Calu3 (cell line): ENCODE measurements at regions not wholly inside any gene's neighbourhood (a gene's known extent, or its start where the extent isn't known, plus 50 kb on each side); places are given as distances from the start of the nearest gene placed in this dataset.

Source experiments
- BruUV-seq: library from RNA; stranded (reverse); fragments of 400-500 nt; replicated peaks from 2 replicates; lab custom pipeline; 2021; lab: Mats Ljungman, UMichigan
- CTCF ChIA-PET: fragments of 300-600 bp; sonication (Branson Sonifier 250); formaldehyde crosslinking; loops from one replicate; lab custom pipeline; 2022; ENCODE audit warnings: antibody characterized with exemption; lab: Charles Lee
- DNase-seq: peaks from one replicate; pipeline ENCODE4 v3.0.0; 2022
- H3K27ac Mint-ChIP-seq: one replicate; pipeline ENCODE4 v1.8.0; 2022; ENCODE audit warnings: mixed read lengths; ENCODE audit not compliant: unreplicated experiment
- H3K27me3 Mint-ChIP-seq: one replicate; pipeline ENCODE4 v1.8.0; 2022; ENCODE audit warnings: mixed read lengths; ENCODE audit not compliant: unreplicated experiment
- H3K36me3 Mint-ChIP-seq: one replicate; pipeline ENCODE4 v1.8.0; 2022; ENCODE audit warnings: mild to moderate bottlenecking, moderate library complexity, mixed read lengths; ENCODE audit not compliant: insufficient read depth, unreplicated experiment
- H3K4me1 Mint-ChIP-seq: one replicate; pipeline ENCODE4 v1.8.0; 2022; ENCODE audit warnings: mild to moderate bottlenecking, low read depth, mixed read lengths; ENCODE audit not compliant: unreplicated experiment
- H3K4me3 Mint-ChIP-seq: one replicate; pipeline ENCODE4 v1.8.0; 2022; ENCODE audit warnings: mild to moderate bottlenecking, low read depth, moderate library complexity, mixed read lengths; ENCODE audit not compliant: unreplicated experiment
- H3K9me3 Mint-ChIP-seq: one replicate; pipeline ENCODE4 v1.8.0; 2022; ENCODE audit warnings: low read depth, mixed read lengths; ENCODE audit not compliant: unreplicated experiment
- intact Hi-C: fragments of 100-400 bp; cut with micrococcal nuclease; formaldehyde crosslinking; loops from one replicate; pipeline ENCODE4 v1.10.0; 2022; ENCODE audit not compliant: unreplicated experiment
- TF ChIP-seq, protein P1 (sequence below): fragments of 200-600 bp; IDR thresholded peaks from one replicate; pipeline ENCODE4 v1.8.0; 2022; ENCODE audit warnings: antibody characterized with exemption; ENCODE audit not compliant: unreplicated experiment

DNA sequence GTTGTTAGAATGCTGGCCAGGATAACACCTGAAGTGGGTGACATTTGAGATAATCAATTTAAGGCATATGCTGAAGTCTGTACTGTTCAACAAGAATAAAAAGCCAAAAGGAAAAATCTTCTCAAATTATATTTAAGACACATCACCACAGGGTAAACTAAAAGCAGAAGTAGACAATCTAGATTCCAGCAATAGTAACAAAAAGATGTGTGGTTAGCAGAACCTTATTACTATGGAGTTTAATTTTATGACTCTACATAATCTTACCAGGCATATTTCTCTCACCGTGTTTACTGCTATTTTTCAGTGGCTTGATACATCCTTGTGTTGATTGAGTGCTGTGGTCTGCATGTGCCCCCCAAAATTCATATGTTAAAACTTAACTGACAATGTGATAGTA, 300.4 kb upstream of the ZP4 start:
- Mint-ChIP-seq H3K27me3 (no peaks in the 10 kb centered on the region), H3K27ac (no peak overlapping the region), H3K4me1 (no peaks in the 10 kb centered on the region), H3K4me3 (no peak overlapping the region), H3K36me3 (no peaks in the 10 kb centered on the region), H3K9me3 (no peaks in the 10 kb centered on the region)
- no TSS peak for BruUV-seq
- TF ChIP-seq, protein P1, sequence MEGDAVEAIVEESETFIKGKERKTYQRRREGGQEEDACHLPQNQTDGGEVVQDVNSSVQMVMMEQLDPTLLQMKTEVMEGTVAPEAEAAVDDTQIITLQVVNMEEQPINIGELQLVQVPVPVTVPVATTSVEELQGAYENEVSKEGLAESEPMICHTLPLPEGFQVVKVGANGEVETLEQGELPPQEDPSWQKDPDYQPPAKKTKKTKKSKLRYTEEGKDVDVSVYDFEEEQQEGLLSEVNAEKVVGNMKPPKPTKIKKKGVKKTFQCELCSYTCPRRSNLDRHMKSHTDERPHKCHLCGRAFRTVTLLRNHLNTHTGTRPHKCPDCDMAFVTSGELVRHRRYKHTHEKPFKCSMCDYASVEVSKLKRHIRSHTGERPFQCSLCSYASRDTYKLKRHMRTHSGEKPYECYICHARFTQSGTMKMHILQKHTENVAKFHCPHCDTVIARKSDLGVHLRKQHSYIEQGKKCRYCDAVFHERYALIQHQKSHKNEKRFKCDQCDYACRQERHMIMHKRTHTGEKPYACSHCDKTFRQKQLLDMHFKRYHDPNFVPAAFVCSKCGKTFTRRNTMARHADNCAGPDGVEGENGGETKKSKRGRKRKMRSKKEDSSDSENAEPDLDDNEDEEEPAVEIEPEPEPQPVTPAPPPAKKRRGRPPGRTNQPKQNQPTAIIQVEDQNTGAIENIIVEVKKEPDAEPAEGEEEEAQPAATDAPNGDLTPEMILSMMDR, result no peak
- CTCF ChIA-PET, result no interaction called here
- intact Hi-C loops, result no loop called here
- DNase-seq, result no peak

DNA sequence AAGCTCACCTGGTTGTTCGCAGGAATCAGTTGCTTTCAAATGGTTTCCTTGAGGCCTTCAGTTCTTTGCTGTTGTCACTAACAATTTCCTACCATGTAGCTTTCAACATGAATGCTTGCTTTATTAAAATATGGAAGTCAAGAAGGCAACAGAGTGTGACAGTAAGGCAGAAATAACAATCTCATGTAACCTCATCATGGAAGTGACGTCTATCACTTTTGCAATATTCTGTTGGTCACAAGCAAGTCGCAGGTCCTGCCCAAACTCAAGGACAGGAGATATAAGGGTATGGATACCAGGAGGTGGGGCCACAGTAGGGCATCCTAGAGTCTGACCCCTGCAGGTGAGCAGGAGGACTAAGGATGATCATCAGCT, 296.8 kb upstream of the ZP4 start:
- no peak for DNase-seq
- H3K27ac Mint-ChIP-seq, result no peak overlapping the region
- H3K4me3 Mint-ChIP-seq, result no peak overlapping the region
- CTCF ChIA-PET, result interaction anchor here (0.7 kb wide), 1 partner anchor 1199 kb away, joined by 6 read pairs; the partner anchor contains the start of gene CHRM3
- intact Hi-C loops, result no loop called here
- H3K9me3 Mint-ChIP-seq, result peaks cover 3% of the 10 kb centered on the region
- H3K36me3 Mint-ChIP-seq, result no peaks in the 10 kb centered on the region
- no peaks in the 10 kb centered on the region for H3K27me3 Mint-ChIP-seq
- no TSS peak for BruUV-seq
- H3K4me1 Mint-ChIP-seq, result no peaks in the 10 kb centered on the region
- TF ChIP-seq, protein P1, result no peak

DNA sequence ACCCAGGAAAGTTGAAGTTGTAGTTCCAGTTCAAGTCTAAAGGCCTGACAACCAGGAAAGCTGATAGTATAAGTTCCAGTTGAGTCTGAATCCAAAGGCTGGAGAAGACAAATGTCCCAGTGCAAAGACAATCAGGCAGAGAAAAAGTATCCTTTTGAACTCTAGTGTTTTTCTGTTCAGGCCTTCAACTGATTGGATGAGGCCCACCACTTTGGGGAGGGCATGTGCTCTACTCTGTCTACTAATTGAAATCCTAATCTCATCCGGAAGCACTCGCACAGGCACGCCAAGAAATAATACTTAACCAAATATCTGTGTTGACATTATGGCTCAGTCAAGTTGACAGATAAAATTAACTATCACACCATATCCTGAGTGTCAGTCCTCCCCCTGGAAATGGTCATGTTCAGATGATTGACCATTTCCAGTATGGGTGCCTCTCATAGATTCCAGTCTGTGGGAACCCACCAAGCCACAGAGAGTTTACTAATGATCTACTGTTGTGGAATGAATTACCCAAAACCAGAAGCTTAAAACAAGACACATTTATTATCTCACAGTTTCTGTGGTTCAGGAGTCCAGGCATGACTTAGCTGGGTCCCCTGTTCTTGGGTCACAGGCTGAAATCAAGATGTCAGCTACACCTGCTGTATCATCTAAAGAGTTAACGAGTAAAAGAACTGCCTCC, 296.3 kb upstream of the ZP4 start:
- H3K4me1 Mint-ChIP-seq, result no peaks in the 10 kb centered on the region
- no TSS peak for BruUV-seq
- H3K36me3 Mint-ChIP-seq, result no peaks in the 10 kb centered on the region
- H3K27ac Mint-ChIP-seq, result no peak overlapping the region
- intact Hi-C loops, result no loop called here
- peaks cover 9% of the 10 kb centered on the region for H3K9me3 Mint-ChIP-seq
- no peak overlapping the region for H3K4me3 Mint-ChIP-seq
- DNase-seq, result no peak
- CTCF ChIA-PET, result no interaction called here
- no peaks in the 10 kb centered on the region for H3K27me3 Mint-ChIP-seq
- TF ChIP-seq, protein P1, result no peak

DNA sequence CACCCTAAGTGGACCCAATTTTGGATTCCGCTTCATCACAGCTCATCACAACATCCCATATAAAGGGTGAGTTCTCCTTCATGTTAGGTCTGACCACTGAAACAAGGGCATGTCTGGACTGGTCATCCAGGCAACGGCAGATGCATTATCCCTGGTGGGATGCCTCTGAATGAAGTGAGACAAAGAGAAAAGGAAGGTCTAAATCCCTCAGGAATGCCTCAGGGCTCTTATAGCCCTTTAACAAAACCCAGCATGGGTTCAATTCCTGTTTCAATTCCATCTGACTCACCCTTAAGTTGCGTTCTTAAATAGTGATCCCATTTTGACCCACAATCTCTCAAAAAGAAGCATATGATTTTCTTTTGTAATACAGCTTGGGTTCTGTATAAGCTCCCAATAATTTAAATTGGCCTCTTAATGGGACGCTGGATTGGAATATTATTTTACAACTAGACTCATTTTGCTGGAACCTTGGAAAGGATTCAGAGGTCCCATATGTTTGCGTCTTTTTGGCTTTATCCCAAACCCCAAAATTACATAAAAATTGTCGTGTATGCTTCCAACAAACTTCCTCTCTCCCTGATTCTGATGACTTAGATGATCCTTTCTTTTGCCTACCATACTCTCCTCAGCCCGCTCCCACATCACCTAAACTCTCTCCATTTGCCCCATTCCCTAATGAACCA, 287.4 kb upstream of the ZP4 start:
- H3K27ac Mint-ChIP-seq, result no peak overlapping the region
- H3K36me3 Mint-ChIP-seq, result no peaks in the 10 kb centered on the region
- BruUV-seq, result no TSS peak
- H3K27me3 Mint-ChIP-seq, result no peaks in the 10 kb centered on the region
- no peak overlapping the region for H3K4me3 Mint-ChIP-seq
- intact Hi-C loops, result no loop called here
- H3K9me3 Mint-ChIP-seq, result peaks cover 11% of the 10 kb centered on the region
- H3K4me1 Mint-ChIP-seq, result peaks cover 9% of the 10 kb centered on the region
- TF ChIP-seq, protein P1, result no peak
- CTCF ChIA-PET, result no interaction called here
- DNase-seq, result no peak
